ENCODE measurements at regions not wholly inside any gene's neighbourhood (a gene's known extent, or its start where the extent isn't known, plus 50 kb on each side); places are given as distances from the start of the nearest gene placed in this dataset.

GRCh38 chr2:14396533-14397083 lies 235.9 kb upstream of the LRATD1 start:
- DNase-seq (ENCODE audit: extremely low spot score, insufficient read length, low read depth) (no peak), FAIRE-seq (no peak)

GRCh38 chr2:14398641-14399040 lies 233.9 kb upstream of the LRATD1 start:
- no peak for DNase-seq (ENCODE audit: extremely low spot score, insufficient read length, low read depth)
- no peak for FAIRE-seq

DNA sequence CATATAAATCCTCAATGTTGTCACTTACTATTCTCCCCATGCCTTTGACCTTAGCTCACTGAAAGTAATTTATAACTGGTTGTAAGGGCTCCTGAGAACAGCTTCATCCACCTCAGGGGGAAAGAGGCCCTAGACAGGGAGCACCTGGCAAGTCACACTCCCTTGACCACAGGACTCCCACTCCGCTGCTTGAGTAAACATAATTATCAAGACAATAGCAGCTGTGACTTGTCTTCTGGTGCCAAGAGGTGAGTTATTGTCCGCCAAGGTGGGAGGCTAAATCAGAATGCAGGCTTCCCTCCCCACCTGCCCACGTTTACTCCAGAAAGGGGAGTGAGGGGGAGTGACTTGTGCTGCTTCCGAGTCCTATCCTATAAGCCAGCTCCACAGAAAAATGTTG lies 230.6 kb upstream of the LRATD1 start:
- FAIRE-seq: no peak
- DNase-seq (ENCODE audit: extremely low spot score, insufficient read length, low read depth): no peak

DNA sequence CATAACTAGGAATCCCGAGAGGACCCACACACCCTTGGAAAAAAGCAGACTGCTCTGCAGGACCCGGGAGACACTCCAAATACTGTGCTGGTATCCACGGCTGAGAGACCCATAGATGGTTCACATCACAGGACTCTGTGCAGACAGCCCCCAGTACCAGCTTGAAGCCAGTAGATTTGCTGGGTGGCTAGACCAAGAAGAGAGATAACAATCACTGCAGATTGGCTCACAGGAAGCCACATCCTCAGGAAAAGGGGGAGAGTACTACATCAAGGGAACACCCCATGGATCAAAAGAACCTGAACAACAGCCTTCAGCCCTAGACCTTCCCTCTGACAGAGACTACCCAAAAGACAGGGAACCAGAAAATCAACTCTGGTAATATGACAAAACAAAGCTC lies 223.8 kb upstream of the LRATD1 start:
- FAIRE-seq (no peak), DNase-seq (ENCODE audit: extremely low spot score, insufficient read length, low read depth) (no peak)

DNA sequence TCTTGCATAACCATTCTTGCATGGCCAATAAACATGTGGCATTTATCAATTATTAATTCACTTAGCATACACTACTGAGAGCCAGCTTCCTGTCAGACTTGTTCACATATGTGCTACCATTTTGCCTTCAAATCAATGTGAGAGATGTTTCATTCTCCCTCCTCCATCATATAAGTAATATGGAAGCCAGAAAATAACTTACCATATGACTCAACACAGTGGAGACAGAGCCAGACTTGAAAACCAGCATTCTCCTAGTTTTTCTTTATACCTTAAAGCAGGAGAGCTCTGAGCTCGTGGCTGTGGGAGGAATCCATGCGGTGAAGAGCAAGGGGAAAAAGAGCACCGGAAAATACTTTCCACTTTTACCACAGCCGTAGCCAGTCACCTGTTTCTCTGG lies 215.0 kb upstream of the LRATD1 start:
- FAIRE-seq (no peak), DNase-seq (ENCODE audit: extremely low spot score, insufficient read length, low read depth) (no peak)

GRCh38 chr2:14418115-14418514 lies 214.4 kb upstream of the LRATD1 start:
- FAIRE-seq: no peak
- no peak for DNase-seq (ENCODE audit: extremely low spot score, insufficient read length, low read depth)

DNA sequence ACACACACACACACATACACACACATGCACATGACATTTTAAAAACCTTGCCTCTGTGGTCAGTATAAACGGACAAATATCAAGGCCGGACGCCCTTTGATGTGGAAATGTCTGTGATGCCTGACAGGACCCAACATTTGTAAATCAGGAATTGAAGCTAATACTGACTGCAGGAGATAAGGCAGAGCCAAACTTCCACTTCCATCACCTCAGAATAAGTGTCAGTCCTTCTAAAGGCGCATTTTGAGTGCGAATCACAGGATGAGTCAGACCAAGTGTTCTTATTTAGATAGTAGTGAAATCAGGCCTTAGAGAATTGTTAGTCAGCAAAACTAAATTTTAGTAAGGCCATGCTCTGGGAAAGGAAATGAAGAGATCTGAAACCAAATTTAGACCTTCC lies 211.7 kb upstream of the LRATD1 start:
- DNase-seq (ENCODE audit: extremely low spot score, insufficient read length, low read depth) (no peak), FAIRE-seq (peak; percentile 39)

- FAIRE-seq: no peak
- DNase-seq (ENCODE audit: extremely low spot score, insufficient read length, low read depth): no peak
These were observed 210.1 kb upstream of the LRATD1 start for GRCh38 chr2:14422426-14422825.

DNA sequence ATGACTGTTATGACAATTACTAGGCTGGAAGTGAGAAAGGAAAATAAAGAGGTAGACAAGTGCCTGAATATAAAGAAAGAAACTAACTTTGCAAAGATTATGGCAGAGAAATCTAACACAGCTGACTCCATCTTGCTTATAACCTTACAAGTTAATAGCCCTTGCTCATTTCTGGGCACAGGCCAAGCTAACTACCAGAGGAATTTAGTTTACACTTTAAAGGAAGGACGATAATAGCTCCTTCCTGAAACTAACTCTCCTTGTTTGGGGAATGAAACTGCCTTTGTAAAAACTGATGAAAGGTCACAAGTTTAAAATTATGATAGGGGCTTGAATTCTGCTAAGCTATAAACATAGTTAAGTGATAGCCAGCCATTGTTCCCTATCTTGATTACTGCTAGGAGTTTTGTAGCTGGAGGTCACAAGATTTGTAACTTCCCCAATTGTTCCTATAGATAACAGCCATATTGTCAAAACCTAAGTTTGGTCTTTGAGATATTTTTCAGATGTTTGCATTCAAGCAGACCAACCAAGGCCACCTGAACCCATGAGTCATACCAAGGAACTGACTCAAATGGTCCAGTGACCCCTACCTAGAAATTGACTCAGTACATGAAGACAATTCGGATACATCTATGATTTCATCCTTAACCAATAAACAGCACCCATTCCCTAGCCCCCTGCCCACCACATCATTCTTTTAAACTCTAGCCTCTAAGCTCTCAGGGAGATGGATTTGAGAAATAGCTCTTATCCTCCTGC lies 209.2 kb upstream of the LRATD1 start:
- FAIRE-seq: peak; percentile 60

DNA sequence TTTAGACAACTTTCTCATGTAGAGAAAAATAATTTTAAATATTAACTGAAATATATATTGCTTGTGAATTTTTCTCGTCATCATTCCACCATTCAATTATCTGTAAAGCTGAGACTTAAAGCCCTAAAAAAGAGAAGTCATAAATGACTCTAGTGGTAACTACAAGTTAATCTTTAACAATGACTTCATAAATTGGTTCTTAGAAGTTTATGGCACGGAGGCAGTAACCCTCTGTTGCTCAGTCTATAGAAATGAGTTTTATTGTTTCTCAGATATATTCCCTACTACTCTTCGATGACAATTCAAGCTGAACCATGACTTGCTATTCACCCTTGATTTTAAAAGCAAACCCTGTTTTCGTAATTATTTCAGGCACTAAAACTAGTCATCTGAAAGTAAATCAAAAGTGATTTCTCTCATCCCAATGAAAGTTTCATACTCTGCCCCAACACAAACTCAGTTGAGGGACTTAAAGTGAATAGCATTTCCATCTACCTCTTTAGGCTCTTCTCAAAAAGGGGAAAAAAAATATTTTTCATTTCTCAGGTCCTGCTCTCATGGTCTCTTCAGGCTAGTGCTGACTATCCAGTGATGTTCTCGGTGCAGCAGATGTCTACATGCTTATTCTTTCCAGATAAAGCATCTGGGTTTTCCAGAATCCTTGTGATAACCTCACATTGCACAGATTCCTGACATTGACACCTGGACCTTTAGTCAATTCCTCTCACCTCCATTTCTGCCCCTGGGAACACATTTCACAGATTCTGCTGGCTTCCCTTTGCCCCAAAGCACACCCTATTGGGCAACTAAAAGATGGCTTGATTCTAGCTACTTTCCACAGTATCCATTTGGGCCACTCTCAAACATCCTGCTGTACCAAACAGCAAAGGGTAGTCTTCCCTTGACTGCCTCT lies 207.8 kb upstream of the LRATD1 start:
- DNase-seq (ENCODE audit: extremely low spot score, insufficient read length, low read depth): no peak
- FAIRE-seq: peak; percentile 24

More for the DNA sequence above, 209.2 kb upstream of the LRATD1 start:
- no peak for DNase-seq (ENCODE audit: extremely low spot score, insufficient read length, low read depth)

- DNase-seq (ENCODE audit: extremely low spot score, insufficient read length, low read depth) (no peak), FAIRE-seq (no peak)
These were observed 206.6 kb upstream of the LRATD1 start for GRCh38 chr2:14425869-14426268.

DNA sequence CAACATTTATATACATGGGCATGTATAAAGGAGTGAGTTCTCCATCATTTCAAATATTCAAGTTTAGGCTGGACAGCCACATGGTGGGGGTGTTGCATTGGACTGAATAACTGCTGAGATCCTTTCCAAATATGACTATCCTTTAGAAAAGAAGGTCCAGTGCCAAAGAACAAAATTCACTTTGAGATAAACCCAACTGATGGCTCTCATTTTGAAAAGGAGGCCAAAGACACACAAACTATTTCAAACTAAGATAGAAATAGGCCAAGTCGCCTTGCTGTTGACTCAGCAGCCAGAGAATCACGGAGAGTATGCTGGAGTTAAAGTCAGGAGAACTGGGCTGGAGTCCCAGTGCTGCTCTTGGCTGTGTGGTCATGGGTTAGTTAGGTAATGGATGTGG lies 204.5 kb upstream of the LRATD1 start:
- FAIRE-seq (no peak), DNase-seq (ENCODE audit: extremely low spot score, insufficient read length, low read depth) (no peak)

DNA sequence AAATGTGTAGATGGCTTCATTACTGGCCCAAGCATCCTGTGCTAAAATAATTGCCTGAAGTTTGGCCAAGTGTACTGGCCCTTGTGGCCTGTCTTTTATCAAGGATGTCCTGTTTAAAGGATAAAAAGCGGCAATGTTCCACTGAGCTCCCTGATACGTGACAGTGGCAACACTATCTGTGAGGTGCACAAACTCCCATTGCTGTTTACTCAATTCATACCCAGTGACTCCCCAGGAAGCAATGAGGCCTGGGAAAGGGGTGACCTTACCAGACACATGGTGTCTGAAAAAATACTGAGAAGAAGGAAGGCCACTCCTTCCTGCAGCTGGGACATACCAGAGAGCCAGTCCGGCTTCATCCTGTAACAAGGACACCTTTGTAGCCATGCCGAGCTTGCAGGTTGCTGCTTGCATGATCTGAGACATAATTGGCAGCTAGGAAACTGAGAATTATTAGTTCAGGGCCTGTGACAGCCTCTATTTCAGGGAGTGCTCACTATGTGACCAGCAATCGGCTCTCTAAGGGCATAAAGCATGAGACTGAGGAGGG lies 198.5 kb upstream of the LRATD1 start:
- DNase-seq (ENCODE audit: extremely low spot score, insufficient read length, low read depth) (no peak), FAIRE-seq (no peak)

DNA sequence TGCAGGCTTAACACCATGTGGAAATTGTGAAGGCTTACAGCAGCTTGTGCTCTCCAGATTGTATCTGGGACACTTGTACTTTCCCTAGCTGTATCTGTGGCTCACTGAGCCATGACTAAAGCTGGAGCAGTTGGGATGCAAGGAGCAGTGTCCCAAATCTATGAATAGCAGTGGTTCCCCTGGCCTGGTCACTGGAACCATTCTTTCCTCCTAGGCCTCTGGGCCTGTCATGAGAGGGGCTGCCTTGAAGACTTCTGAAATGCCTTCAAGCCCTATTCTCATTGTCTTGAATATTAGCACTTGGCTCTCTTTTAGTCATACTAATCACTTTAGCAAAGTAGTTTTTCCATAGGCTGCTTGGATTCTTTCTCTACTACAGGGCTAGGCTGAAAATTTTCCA lies 186.8 kb upstream of the LRATD1 start:
- no peak for FAIRE-seq
- DNase-seq (ENCODE audit: extremely low spot score, insufficient read length, low read depth): no peak

GRCh38 chr2:14448340-14448739 lies 184.2 kb upstream of the LRATD1 start:
- FAIRE-seq (no peak), DNase-seq (ENCODE audit: extremely low spot score, insufficient read length, low read depth) (no peak)

GRCh38 chr2:14451312-14451711 lies 181.2 kb upstream of the LRATD1 start:
- DNase-seq (ENCODE audit: extremely low spot score, insufficient read length, low read depth) (no peak), FAIRE-seq (no peak)

DNA sequence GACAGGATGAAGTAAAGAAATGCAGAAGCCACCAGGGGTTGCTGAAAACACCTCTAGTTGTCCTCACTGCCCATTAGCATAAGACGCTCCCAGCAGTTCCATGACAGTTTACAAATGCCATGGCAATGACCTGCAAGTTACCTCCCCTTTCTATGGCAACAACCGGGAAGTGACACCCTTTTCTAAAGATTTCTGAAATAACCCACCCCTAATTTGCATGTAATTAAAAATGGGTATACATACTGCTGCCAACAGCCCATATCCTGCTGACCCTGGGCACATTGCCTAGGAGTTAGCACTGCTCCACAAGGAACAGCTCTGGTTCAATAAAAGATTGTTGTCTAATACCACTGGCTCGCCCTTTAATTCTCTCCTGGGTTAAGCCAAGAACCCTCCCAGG lies 178.3 kb upstream of the LRATD1 start:
- FAIRE-seq: no peak

DNA sequence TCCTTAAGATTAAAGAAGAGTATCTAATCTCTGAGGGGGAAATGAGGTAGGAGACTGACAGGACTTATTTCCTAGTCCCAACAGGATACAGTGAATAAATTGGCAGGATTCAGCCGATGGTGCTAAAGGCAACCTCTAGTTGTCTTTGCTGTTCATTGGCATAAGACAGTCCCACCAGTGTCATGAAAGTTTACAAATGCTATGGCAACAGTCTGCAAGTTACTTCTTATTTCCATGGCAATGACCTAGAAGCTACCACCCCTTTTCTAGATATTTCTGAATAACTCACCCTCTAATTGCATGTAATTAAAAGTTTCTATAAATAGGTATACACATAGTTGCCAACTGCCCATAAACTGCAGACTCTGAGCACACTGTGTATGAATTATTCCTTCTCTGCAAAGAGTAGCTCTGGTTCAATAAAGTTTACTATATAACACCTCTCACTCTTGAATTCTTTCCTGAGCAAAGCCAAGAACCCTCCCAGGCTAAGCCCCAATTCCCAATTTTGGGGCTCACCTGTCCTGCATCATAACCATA lies 172.7 kb upstream of the LRATD1 start:
- no peak for DNase-seq (ENCODE audit: extremely low spot score, insufficient read length, low read depth)
- FAIRE-seq: no peak

More for the DNA sequence above, 178.3 kb upstream of the LRATD1 start:
- no peak for DNase-seq (ENCODE audit: extremely low spot score, insufficient read length, low read depth)

- FAIRE-seq (no peak), DNase-seq (ENCODE audit: extremely low spot score, insufficient read length, low read depth) (no peak)
These were observed 156.5 kb upstream of the LRATD1 start for GRCh38 chr2:14475994-14476393.

GRCh38 chr2:14479486-14479885 lies 153.0 kb upstream of the LRATD1 start:
- peak; percentile 9 for FAIRE-seq
- no peak for DNase-seq (ENCODE audit: extremely low spot score, insufficient read length, low read depth)

Data from GM18507 (cell line).